Transverse colon (tissue), 4 donors: ENCODE measurements at regions not wholly inside any gene's neighbourhood (a gene's known extent, or its start where the extent isn't known, plus 50 kb on each side); places are given as distances from the start of the nearest gene placed in this dataset.

ENCODE experiments used
- EP300 ChIP-seq: sonication (generic); formaldehyde crosslinking; IDR thresholded peaks from one replicate; pipeline ENCODE4 v1.6.1; 2017; ENCODE audit warnings: antibody characterized with exemption, low read depth
- POLR2A ChIP-seq: fragments of 450-650 bp; IDR thresholded peaks from one replicate; pipeline ENCODE4 v1.6.1; 2016; ENCODE audit warnings: antibody characterized with exemption, mild to moderate bottlenecking, moderate library complexity
- POLR2AphosphoS5 ChIP-seq, 3 donors: sonication (generic); formaldehyde crosslinking; IDR thresholded peaks; one replicate each; pipeline ENCODE4 v1.6.1; 2016; ENCODE audit warnings: antibody characterized with exemption in 3 of 3
- TF ChIP-seq, protein P1 (sequence below), 5 experiments: fragments of 200-600 bp in 3 of 5; fragments of 450-650 bp in 2 of 5; sonication (generic) in 3 of 5; IDR thresholded peaks; 1 replicate in 2 of 5; 2 replicates in 3 of 5; pipeline ENCODE4 v1.5.1; 2016 to 2017; ENCODE audit warnings: antibody characterized with exemption in 5 of 5, inconsistent platforms in 3 of 5, mild to moderate bottlenecking in 2 of 5, moderate library complexity in 1 of 5

DNA sequence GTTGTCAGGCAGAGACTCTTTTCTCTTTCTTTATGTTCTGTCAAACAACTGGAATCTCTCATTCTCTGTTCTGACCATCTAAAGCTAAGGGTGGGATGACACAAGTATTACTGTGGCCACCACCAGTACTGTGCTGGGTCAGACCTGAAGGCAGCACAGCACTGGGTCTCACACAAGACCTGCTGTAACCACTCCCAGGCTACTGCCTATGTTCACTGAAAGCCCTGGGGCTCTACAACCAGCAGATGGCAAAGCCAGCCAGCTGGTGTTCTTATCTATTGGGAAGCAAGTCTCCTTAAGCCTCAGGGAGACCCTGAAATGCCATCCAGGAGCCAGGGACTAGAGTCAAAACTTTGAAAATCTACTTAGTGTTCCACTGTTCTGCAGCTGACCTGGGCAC lies 189.5 kb downstream of the SLCO4C1 start:
- TF ChIP-seq, protein P1, sequence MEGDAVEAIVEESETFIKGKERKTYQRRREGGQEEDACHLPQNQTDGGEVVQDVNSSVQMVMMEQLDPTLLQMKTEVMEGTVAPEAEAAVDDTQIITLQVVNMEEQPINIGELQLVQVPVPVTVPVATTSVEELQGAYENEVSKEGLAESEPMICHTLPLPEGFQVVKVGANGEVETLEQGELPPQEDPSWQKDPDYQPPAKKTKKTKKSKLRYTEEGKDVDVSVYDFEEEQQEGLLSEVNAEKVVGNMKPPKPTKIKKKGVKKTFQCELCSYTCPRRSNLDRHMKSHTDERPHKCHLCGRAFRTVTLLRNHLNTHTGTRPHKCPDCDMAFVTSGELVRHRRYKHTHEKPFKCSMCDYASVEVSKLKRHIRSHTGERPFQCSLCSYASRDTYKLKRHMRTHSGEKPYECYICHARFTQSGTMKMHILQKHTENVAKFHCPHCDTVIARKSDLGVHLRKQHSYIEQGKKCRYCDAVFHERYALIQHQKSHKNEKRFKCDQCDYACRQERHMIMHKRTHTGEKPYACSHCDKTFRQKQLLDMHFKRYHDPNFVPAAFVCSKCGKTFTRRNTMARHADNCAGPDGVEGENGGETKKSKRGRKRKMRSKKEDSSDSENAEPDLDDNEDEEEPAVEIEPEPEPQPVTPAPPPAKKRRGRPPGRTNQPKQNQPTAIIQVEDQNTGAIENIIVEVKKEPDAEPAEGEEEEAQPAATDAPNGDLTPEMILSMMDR (IDR thresholded peaks at IDR 0.05), result no peak
- TF ChIP-seq POLR2A (no peak), POLR2AphosphoS5 (IDR thresholded peaks at IDR 0.05) (no peak), EP300 (no peak)
